HepG2 (cell line): ENCODE measurements at regions not wholly inside any gene's neighbourhood (a gene's known extent, or its start where the extent isn't known, plus 50 kb on each side); places are given as distances from the start of the nearest gene placed in this dataset.
A peak's percentile ranks its signal among the peaks of the same experiment; 100 is the strongest.

Source experiments
- CC2D1A ChIP-seq: sonication (generic); formaldehyde crosslinking; IDR thresholded peaks from 2 replicates; pipeline ENCODE4 v1.8.1; 2023; ENCODE audit warnings: mild to moderate bottlenecking, missing genetic modification reagents
- CCAR2 ChIP-seq: fragments of 200-400 bp; formaldehyde crosslinking; optimal IDR thresholded peaks from 2 replicates; pipeline ENCODE3; 2018; ENCODE audit warnings: low read depth, mild to moderate bottlenecking, low read length, moderate library complexity
- HMGXB3 ChIP-seq: sonication (generic); formaldehyde crosslinking; IDR thresholded peaks from 2 replicates; pipeline ENCODE4 v1.4.0; 2020; ENCODE audit warnings: missing genetic modification reagents, borderline replicate concordance
- KLF15 ChIP-seq: sonication (generic); formaldehyde crosslinking; IDR thresholded peaks from 2 replicates; pipeline ENCODE4 v1.8.1; 2023; ENCODE audit warnings: borderline replicate concordance, mild to moderate bottlenecking, inconsistent platforms, missing genetic modification reagents, mixed read lengths
- KLF16 ChIP-seq, 2 experiments: sonication (generic) in 1 of 2; formaldehyde crosslinking in 1 of 2; IDR thresholded peaks; 2 replicates each; pipeline versions ENCODE4 v1.6.1 to v1.8.0; 2016 to 2023; ENCODE audit warnings: missing genetic modification reagents in 2 of 2, missing compliant biosample characterization in 1 of 2
- RFXANK ChIP-seq: IDR thresholded peaks from 2 replicates; pipeline ENCODE4 v1.6.1; 2016
- TGIF2 ChIP-seq: IDR thresholded peaks from 2 replicates; pipeline ENCODE4 v1.6.1; 2016; ENCODE audit warnings: control low read depth, missing compliant biosample characterization
- ZBTB14 ChIP-seq: sonication (generic); formaldehyde crosslinking; IDR thresholded peaks from 2 replicates; pipeline ENCODE4 v1.4.0; 2020; ENCODE audit warnings: missing genetic modification reagents
- ZNF256 ChIP-seq: sonication (generic); formaldehyde crosslinking; conservative IDR thresholded peaks from 2 replicates; pipeline ENCODE4 v1.4.0; 2020; ENCODE audit warnings: missing genetic modification reagents
- ZNF343 ChIP-seq: sonication (generic); formaldehyde crosslinking; IDR thresholded peaks from 2 replicates; pipeline ENCODE4 v1.4.0; 2020; ENCODE audit warnings: mild to moderate bottlenecking, missing genetic modification reagents
- ZNF501 ChIP-seq: sonication (generic); formaldehyde crosslinking; IDR thresholded peaks from 2 replicates; pipeline ENCODE4 v1.5.1; 2020; ENCODE audit warnings: mild to moderate bottlenecking, moderate library complexity, missing genetic modification reagents
- ZNF552 ChIP-seq: sonication (generic); formaldehyde crosslinking; IDR thresholded peaks from 2 replicates; pipeline ENCODE4 v1.9.0; 2022; ENCODE audit warnings: missing genetic modification reagents, mild to moderate bottlenecking, borderline replicate concordance
- ZNF557 ChIP-seq: sonication (generic); formaldehyde crosslinking; IDR thresholded peaks from 2 replicates; pipeline ENCODE4 v1.4.0; 2020; ENCODE audit warnings: missing genetic modification reagents
- ZNF619 ChIP-seq: sonication (generic); formaldehyde crosslinking; IDR thresholded peaks from 2 replicates; pipeline ENCODE4 v1.4.0; 2020; ENCODE audit warnings: mild to moderate bottlenecking, missing genetic modification reagents
- ZNF775 ChIP-seq: sonication (generic); formaldehyde crosslinking; IDR thresholded peaks from 2 replicates; pipeline ENCODE4 v1.4.0; 2020; ENCODE audit warnings: missing genetic modification reagents, mild to moderate bottlenecking, moderate library complexity, borderline replicate concordance
- ZNF777 ChIP-seq: sonication (generic); formaldehyde crosslinking; IDR thresholded peaks from 2 replicates; pipeline ENCODE4 v1.4.0; 2020; ENCODE audit warnings: missing genetic modification reagents
- ZSCAN12 ChIP-seq: sonication (generic); formaldehyde crosslinking; IDR thresholded peaks from 2 replicates; pipeline ENCODE4 v1.9.0; 2021; ENCODE audit warnings: mild to moderate bottlenecking, missing genetic modification reagents
- ZSCAN25 ChIP-seq: sonication (generic); formaldehyde crosslinking; IDR thresholded peaks from 2 replicates; pipeline ENCODE4 v1.8.0; 2022; ENCODE audit warnings: mild to moderate bottlenecking, missing genetic modification reagents
- TF ChIP-seq, protein P1 (sequence below): sonication (generic); formaldehyde crosslinking; IDR thresholded peaks from 2 replicates; pipeline ENCODE4 v1.4.0; 2020; ENCODE audit warnings: missing genetic modification reagents, borderline replicate concordance

DNA sequence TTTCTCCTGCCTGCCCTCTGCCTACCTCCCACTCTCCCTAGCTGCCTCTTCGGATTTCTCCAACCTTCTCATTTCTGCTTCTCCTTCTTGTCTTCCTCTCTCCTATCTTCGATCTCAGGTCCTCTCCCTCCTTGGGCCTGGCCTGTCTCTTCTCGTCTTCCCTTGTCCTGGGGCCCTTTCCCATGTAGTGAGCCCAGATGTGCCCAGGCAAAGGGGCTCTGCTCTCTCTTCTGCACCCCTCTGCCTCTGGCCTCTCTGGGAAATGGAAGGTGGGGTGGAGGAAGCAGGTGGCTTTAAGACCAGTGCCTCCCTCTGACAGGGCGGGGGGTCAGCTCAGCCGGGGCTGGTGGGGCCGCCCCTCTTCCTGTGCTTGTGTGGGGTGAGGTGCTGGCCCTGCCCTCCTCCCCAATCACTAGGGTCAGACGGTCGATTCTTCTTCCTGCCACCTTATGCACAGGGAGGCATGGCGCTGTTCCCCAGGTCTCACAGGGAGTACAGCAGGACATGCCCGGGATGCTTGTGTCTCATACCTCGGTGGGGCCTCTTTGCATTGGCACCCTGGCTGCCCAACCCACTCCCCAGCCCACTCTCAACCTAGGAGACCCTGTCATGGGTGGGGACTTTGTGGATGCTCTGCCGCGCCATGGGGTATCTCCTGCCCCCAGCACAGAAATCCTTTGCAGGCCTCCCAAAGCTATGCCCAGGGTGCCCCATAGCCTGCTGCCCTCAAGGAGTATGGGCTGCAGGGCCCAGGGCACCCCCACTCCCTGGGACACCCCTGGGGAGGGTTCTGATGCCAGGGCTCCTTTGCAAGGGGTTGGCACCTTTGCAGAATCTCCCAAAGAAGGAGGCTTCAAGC lies 213.8 kb upstream of the HAAO start (continued):
- no peak for TF ChIP-seq ZSCAN25 (CRISPR knock-in tag)
- peak; percentile 24; the same call in 1 of the 2 replicates for TF ChIP-seq KLF15 (CRISPR knock-in tag)
- no peak for TF ChIP-seq ZSCAN12 (CRISPR knock-in tag)
- no peak; the same call in 1 of the 2 replicates for TF ChIP-seq ZNF777
- TF ChIP-seq ZNF557 (CRISPR knock-in tag): no peak
- no peak for TF ChIP-seq RFXANK (CRISPR knock-in tag)
- no peak for TF ChIP-seq ZNF775
- no peak for TF ChIP-seq ZBTB14 (CRISPR knock-in tag)
- no peak for TF ChIP-seq CC2D1A (CRISPR knock-in tag)
- peak; percentile 52 for TF ChIP-seq CCAR2
- no peak for TF ChIP-seq KLF16 (CRISPR knock-in tag; IDR thresholded peaks at IDR 0.05)
- TF ChIP-seq ZNF256 (CRISPR knock-in tag): no peak
- TF ChIP-seq ZNF501 (CRISPR knock-in tag): 0 out of 2 replicates have a peak, but pooled peaks have one; percentile 1
- 0 out of 2 replicates have a peak, but pooled peaks have one; percentile 3 for TF ChIP-seq ZNF343 (CRISPR knock-in tag)
- no peak for TF ChIP-seq TGIF2 (CRISPR knock-in tag)
- TF ChIP-seq, protein P1, sequence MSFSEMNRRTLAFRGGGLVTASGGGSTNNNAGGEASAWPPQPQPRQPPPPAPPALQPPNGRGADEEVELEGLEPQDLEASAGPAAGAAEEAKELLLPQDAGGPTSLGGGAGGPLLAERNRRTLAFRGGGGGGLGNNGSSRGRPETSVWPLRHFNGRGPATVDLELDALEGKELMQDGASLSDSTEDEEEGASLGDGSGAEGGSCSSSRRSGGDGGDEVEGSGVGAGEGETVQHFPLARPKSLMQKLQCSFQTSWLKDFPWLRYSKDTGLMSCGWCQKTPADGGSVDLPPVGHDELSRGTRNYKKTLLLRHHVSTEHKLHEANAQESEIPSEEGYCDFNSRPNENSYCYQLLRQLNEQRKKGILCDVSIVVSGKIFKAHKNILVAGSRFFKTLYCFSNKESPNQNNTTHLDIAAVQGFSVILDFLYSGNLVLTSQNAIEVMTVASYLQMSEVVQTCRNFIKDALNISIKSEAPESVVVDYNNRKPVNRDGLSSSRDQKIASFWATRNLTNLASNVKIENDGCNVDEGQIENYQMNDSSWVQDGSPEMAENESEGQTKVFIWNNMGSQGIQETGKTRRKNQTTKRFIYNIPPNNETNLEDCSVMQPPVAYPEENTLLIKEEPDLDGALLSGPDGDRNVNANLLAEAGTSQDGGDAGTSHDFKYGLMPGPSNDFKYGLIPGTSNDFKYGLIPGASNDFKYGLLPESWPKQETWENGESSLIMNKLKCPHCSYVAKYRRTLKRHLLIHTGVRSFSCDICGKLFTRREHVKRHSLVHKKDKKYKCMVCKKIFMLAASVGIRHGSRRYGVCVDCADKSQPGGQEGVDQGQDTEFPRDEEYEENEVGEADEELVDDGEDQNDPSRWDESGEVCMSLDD (CRISPR knock-in tag): no peak
- TF ChIP-seq HMGXB3 (CRISPR knock-in tag): no peak
- 0 out of 2 replicates have a peak, but pooled peaks have one; percentile 15 for TF ChIP-seq ZNF552
- TF ChIP-seq ZNF619: 0 out of 2 replicates have a peak, but pooled peaks have one; percentile 1
